NCI-H748 (cell line): ENCODE measurements at regions not wholly inside any gene's neighbourhood (a gene's known extent, or its start where the extent isn't known, plus 50 kb on each side); places are given as distances from the start of the nearest gene placed in this dataset.
"Not testable (repeated sequence)": the region's sequence is repeated elsewhere in the genome, so short reads cannot be mapped to it uniquely, and the experiment has no call there.

Source experiments
- DNase-seq: peaks from one replicate; lab custom pipeline; 2025; ENCODE audit not compliant: unreplicated experiment; lab: John Stamatoyannopoulos, UW

DNA sequence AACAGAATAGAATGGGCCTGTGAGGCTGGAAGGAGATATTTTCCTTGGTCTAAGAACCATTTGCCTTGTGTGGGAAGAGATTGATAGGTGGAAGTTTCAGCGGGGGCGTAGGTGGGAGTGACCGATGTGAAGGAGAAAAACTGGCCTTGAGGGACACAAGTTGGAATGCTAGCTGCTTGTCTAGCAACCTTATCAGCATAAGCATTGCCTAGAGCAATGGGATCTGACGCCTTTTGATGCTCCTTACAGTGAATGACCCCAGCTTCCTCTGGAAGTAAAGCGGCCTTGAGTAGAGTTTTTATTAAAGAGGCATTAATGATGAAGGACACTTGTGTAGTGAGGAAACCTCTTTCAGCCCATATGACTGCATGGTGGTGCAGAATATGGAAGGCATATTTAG, 843.8 kb upstream of the ANO3 start:
- DNase-seq = not testable (repeated sequence)

DNA sequence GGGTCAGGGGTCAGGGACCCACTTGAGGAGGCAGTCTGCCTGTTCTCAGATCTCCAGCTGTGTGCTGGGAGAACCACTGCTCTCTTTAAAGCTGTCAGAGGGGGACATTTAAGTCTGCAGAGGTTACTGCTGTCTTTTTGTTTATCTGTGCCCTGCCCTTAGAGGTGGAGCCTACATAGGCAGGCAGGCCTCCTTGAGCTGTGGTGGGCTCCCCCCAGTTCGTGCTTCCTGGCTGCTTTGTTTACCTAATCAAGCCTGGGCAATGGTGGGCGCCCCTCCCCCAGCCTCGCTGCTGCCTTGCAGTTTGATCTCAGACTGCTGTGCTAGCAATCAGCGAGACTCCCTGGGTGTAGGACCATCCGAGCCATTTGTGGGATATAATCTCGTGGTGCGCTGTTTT, 830.5 kb upstream of the ANO3 start:
- peak; percentile 63 for DNase-seq

GRCh38 chr11:25515576-25515975, 816.4 kb upstream of the ANO3 start:
- DNase-seq = no peak

GRCh38 chr11:25520459-25520858, 811.5 kb upstream of the ANO3 start:
- no peak for DNase-seq

DNA sequence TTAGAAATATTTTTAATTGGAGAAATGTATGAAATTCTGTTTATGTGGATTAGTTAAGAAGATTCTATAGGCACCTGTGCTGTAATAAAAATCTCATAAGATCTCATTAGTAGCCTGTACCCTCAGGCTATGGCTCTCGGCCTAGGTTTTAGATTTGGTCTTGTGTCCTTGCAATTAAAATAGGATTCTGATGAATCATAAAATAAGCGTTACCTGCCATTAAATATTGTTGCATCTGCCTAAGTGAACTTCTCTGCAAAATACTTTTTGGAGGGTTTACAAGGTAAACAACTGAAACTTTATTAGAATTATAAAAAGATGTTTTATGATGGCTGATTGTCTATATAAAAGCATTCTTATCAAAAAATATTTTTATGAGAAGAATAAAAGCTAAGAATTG, 804.1 kb upstream of the ANO3 start:
- DNase-seq = no peak

DNA sequence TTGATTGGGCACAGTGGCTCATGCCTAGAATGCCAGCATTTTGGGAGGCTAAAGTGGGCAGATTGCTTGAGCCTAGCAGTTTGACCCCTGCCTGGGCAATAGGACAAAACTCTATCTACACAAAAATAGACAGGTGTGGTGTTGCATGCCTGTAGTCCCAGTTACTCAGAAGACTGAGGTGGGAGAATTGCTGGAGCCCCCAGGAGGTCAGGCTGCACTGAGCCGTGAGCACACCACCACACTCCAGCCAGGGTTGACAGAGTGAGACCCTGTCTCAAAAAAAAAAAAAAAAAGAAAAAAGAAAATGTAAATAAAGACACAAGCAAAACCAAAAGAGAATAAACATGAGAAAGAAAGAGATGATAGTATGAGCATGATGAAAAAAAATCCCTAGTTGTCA, 802.4 kb upstream of the ANO3 start:
- DNase-seq = no peak

DNA sequence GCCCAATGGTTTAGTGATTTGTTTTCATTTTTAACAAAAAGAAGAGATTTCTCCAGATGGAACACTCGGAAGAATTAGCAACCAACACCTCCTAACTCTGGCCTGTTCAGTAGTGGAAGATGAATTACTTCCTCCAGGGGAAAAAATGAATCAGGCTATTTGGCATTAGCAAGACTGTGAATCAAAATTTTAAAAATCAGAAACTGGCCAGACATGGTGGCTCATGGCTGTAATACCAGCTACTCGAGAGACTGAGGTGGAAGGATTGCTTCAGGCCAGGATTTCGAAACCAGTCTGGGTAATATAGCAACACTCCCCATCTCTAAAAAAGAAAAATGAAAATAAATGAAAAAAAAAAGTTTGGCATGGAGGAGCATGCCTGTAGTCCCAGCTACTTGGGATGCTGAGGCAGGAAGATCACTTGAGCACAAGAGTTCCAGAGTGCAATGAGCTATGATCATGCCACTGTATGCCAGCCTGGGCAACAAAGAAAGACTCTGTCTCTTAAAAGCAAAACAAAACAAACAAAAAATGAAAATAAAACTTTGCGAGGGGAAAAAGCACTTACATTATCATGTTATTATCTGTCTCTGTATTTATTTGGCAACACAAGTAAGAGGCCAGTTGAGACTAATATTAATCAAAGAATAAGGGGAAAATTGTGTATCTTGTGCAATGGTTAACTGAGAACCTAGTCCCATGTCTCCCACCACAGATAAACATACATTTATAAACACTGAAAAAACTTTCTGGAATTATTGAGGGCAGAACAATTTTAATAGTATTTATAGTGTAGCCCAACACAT, 796.3 kb upstream of the ANO3 start:
- no peak for DNase-seq

DNA sequence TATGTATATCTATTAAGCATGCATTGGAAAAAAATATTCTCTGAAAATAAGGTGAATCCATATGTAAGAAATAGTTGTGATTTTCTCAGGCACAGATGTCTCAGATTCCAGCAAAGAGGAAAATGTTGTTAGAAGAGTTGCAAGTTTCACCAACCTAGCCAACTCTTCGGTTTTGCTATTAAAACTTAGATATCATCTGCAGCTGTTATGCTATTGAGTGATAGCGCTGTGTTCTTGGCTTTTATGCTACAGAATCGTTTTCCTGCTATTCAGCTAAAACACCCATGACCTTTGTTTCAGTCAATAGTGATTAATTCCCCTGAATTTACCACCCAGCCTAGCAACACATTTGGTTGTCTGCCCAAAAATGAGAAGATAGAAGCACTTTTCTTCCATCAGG, 795.6 kb upstream of the ANO3 start:
- DNase-seq = no peak

DNA sequence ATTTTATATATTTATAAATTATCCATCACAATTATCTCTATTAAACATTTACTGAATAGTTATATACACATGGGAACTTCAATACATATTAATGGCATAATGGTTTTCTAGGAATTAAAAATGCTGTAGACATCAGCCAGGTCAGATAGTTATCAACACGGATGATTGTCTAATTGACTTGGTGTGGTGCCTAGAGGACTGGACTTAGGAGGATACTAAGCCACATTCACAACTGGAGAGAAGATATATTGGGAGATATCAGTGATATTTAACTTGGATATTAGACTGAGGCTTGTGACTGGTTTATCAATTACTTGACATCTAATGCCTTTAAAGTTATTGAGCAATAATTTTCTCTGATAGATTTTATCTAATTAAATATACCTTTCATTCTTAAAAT, 794.5 kb upstream of the ANO3 start:
- DNase-seq = no peak

DNA sequence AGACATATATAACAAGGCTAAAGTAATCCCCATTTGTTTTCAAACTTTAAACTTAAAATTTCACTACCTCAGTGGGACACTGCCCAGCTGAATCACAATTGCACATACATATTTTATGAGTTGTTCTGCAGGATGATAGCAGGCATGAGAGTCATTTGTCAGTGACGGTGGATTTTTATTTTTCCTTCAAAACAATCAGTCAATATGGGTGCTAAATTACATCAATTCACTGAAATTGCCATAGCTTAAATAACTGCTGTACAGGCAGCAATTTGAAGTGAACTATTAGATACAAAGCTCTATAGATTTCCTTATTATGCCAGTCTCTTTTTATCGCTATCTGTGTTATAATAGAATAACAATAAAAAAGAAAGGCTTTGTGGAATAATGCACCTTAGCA, 784.6 kb upstream of the ANO3 start:
- no peak for DNase-seq

DNA sequence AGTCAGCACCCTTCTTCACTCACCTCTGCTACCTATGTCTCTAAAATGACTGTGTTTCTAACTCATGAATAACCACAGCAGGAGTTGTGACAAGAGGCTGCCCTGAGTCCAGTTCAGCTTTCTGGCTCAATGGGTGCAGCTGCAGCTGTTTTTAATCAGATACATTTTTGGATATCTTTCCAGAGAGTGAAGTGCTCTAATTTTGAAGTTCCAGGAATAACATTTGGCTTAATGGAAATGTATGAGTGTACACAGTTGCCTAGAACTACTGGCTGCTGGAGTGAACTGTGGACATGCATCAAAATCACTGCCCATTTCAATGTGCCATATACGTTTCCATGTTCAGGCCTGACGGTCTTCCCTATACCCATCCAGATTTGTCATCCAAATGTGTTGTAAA, 769.5 kb upstream of the ANO3 start:
- no peak for DNase-seq

DNA sequence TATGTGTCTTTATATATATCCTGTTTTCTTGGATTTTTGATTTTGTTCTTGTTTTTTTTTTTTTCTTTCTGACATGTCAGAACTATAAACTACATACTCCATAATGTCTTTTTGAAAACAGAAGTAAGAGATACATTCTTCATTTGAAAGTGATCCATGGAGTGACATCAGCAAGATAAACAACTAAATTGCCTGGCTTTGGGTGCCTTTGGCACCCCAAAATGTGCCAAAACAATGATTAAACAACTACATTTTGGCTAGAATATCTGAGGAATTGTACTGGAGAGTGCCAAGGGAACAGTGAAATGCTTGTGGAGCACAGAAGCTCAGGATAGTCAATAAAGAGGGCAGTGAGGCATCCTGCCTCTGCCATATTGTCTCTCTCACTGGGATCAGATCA, 766.1 kb upstream of the ANO3 start:
- no peak for DNase-seq

GRCh38 chr11:25566298-25567200, 765.4 kb upstream of the ANO3 start:
- no peak for DNase-seq

- DNase-seq = no peak
Measured at GRCh38 chr11:25576320-25576719, 755.6 kb upstream of the ANO3 start.

GRCh38 chr11:25579554-25579953, 752.4 kb upstream of the ANO3 start:
- not testable (repeated sequence) for DNase-seq

DNA sequence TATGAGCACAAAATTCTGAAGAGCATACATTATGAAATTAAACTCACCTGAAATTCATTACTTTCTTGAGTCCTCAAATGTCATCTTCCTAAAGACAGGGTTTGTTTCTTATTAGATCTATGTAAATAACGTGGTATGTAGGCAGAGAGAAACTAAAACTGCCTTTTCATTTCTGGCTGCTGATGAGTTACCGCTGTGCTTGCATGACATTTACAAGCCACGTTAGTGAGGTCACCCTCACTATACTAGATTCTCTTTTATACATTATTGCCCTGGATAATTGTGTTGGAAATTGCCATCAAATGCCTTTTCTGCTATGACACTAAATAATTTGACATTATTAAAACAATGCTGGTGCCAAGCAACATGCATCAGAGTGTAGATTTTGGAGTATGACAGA, 748.3 kb upstream of the ANO3 start:
- no peak for DNase-seq

GRCh38 chr11:25587496-25587895, 744.4 kb upstream of the ANO3 start:
- no peak for DNase-seq

- DNase-seq = no peak
Measured at GRCh38 chr11:25593221-25593620, 738.7 kb upstream of the ANO3 start.

- no peak for DNase-seq
Measured at GRCh38 chr11:25596701-25597100, 735.2 kb upstream of the ANO3 start.

DNA sequence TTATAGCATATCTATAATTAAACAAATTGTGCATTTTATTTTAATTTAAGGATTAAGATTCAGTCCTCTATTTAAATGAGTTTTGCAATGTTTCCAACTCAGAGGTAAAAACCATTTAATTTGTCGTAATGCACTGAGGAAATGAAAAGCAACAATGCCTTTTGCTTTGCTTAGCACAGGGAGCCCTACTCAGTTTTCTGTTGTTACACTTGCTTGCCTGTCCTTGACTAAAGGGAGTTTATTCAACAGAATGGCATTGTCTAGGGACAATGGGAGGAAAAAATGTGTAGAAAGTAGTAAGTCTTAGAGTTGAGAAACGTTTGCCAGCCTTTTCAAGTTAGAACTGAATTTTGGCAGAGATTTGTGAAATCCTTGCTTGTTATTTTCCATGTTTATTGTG, 734.2 kb upstream of the ANO3 start:
- no peak for DNase-seq

- no peak for DNase-seq
Measured at GRCh38 chr11:25602149-25602548, 729.8 kb upstream of the ANO3 start.

- DNase-seq = no peak
Measured at GRCh38 chr11:25602959-25603358, 729.0 kb upstream of the ANO3 start.
